ENCODE measurements at regions not wholly inside any gene's neighbourhood (a gene's known extent, or its start where the extent isn't known, plus 50 kb on each side); places are given as distances from the start of the nearest gene placed in this dataset.

DNA sequence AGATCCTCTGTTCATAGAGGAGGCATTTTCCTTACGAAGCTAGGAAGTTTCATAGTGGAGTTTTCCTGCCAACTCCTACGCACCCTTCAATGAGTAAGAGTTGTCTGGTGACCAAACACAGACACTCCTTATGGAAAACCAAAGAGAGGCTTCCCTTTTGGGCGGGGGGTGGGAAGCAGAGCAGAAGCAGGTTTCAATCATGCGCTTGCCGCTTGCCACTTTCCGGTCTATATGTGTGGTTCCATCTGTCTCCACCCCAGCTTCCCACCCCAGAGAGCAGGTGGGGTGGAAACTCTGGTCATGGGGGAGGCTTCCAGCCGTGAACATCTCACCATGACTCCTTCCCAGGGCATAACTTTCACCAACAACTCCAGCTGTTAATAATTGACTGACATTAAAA, 68.8 kb upstream of the GRB10 start:
- TF ChIP-seq, protein P1, sequence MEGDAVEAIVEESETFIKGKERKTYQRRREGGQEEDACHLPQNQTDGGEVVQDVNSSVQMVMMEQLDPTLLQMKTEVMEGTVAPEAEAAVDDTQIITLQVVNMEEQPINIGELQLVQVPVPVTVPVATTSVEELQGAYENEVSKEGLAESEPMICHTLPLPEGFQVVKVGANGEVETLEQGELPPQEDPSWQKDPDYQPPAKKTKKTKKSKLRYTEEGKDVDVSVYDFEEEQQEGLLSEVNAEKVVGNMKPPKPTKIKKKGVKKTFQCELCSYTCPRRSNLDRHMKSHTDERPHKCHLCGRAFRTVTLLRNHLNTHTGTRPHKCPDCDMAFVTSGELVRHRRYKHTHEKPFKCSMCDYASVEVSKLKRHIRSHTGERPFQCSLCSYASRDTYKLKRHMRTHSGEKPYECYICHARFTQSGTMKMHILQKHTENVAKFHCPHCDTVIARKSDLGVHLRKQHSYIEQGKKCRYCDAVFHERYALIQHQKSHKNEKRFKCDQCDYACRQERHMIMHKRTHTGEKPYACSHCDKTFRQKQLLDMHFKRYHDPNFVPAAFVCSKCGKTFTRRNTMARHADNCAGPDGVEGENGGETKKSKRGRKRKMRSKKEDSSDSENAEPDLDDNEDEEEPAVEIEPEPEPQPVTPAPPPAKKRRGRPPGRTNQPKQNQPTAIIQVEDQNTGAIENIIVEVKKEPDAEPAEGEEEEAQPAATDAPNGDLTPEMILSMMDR (conservative IDR thresholded peaks at IDR 0.05 in 1 of 2, IDR thresholded peaks at IDR 0.05 in 1 of 2; ENCODE audit: low read depth in 1 of 2, low read length in 2 of 2) = no peak
- no peak for TF ChIP-seq EZH2 (IDR thresholded peaks at IDR 0.05; ENCODE audit: low read length, missing control alignments)

All from fibroblast of lung (primary cell).